GM21786 (cell line): ENCODE measurements at regions not wholly inside any gene's neighbourhood (a gene's known extent, or its start where the extent isn't known, plus 50 kb on each side); places are given as distances from the start of the nearest gene placed in this dataset.

ENCODE experiments used
- ATAC-seq: cut with Tn5 transposase; IDR thresholded peaks from one replicate; pipeline ENCODE4 v1.9.1; 2021; ENCODE audit not compliant: unreplicated experiment

- ATAC-seq, result no peak
Measured at GRCh38 chr11:76298255-76298654, 82.7 kb downstream of the THAP12 start.

GRCh38 chr11:76296731-76297542 is 84.0 kb downstream of the THAP12 start:
- ATAC-seq, result no peak

- ATAC-seq, result peak; percentile 61
Measured at GRCh38 chr11:76293189-76293631, 86.9 kb upstream of the WNT11 start.

GRCh38 chr11:76292583-76293188 is 86.4 kb upstream of the WNT11 start:
- no peak for ATAC-seq

- ATAC-seq, result no peak
Measured at GRCh38 chr11:76291576-76292526, 85.5 kb upstream of the WNT11 start.

GRCh38 chr11:76288166-76288980 is 82.1 kb upstream of the WNT11 start:
- ATAC-seq, result no peak

GRCh38 chr11:76287227-76287626 is 80.9 kb upstream of the WNT11 start:
- ATAC-seq, result no peak

- ATAC-seq, result no peak
Measured at GRCh38 chr11:76285397-76286104, 79.2 kb upstream of the WNT11 start.

GRCh38 chr11:76284161-76284560 is 77.9 kb upstream of the WNT11 start:
- ATAC-seq, result no peak

- ATAC-seq, result no peak
Measured at GRCh38 chr11:76282811-76283595, 76.7 kb upstream of the WNT11 start.

- ATAC-seq, result no peak
Measured at GRCh38 chr11:76282172-76282571, 75.9 kb upstream of the WNT11 start.

GRCh38 chr11:76281558-76281906 is 75.2 kb upstream of the WNT11 start:
- ATAC-seq, result no peak

- no peak for ATAC-seq
Measured at GRCh38 chr11:76280882-76281557, 74.7 kb upstream of the WNT11 start.

GRCh38 chr11:76280151-76280881 is 74.0 kb upstream of the WNT11 start:
- no peak for ATAC-seq

- no peak for ATAC-seq
Measured at GRCh38 chr11:76279646-76280045, 73.3 kb upstream of the WNT11 start.

- ATAC-seq, result no peak
Measured at GRCh38 chr11:76279038-76279437, 72.7 kb upstream of the WNT11 start.

GRCh38 chr11:76278526-76278925 is 72.2 kb upstream of the WNT11 start:
- no peak for ATAC-seq
